ENCODE measurements at regions not wholly inside any gene's neighbourhood (a gene's known extent, or its start where the extent isn't known, plus 50 kb on each side); places are given as distances from the start of the nearest gene placed in this dataset.

DNA sequence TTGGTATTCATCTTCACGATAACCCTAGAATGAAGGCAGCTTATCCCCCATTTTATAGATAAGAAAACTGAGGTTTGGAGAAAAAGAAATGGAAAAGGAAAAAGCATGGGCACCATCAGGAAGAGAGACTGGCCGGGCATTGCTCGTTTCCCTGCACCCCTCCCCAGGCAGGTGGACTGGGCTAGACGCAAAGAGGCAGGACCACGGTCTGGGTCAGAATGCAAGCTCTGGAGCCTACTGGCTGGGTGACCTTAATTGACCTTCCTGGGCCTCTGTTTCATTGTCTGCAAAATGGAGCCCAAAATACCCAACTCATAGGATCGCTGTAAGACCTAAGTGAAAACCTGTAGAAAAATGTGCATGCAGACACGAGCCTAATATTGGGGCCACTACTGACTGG lies 135.3 kb upstream of the GLI2 start:
- Mint-ChIP-seq H3K9me3 (no peaks in the 10 kb centered on the region), H3K27me3 (peaks cover 1% of the 10 kb centered on the region), H3K4me1 (no peaks in the 10 kb centered on the region), H3K4me3 (no peak overlapping the region), H3K36me3 (ENCODE audit: low read depth) (no peaks in the 10 kb centered on the region), H3K27ac (no peak overlapping the region)
- intact Hi-C loops (cut with micrococcal nuclease), result no loop called here
- DNase-seq, result no peak

- Mint-ChIP-seq H3K27ac (no peak overlapping the region), H3K4me1 (no peaks in the 10 kb centered on the region), H3K36me3 (ENCODE audit: low read depth) (no peaks in the 10 kb centered on the region), H3K4me3 (no peak overlapping the region), H3K27me3 (peaks cover 6% of the 10 kb centered on the region), H3K9me3 (no peaks in the 10 kb centered on the region)
- intact Hi-C loops (cut with micrococcal nuclease), result no loop called here
- no peak for DNase-seq
These were observed 134.9 kb upstream of the GLI2 start for GRCh38 chr2:120600786-120601185.

DNA sequence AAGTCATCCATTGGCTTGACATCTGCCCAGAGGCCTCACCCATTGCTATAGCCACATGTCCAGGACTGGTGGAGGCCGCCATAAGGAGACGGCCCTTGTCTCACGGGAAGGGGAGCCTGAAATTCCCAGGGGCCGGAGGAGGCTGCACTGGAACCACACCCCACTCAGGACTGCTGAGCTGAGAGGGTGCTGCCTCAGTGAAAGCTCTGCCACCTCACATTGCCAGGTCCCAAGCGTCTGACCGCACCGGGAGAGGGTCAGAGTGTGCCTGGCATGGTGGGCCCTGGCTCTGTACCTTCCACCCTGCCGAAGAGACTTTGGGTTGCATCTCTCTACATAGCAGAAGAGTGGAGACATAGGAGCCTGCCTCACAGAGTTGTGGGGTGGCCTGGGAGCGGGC lies 134.1 kb upstream of the GLI2 start:
- DNase-seq, result no peak
- no peak overlapping the region for H3K4me3 Mint-ChIP-seq
- intact Hi-C loops (cut with micrococcal nuclease), result no loop called here
- no peaks in the 10 kb centered on the region for H3K9me3 Mint-ChIP-seq
- H3K27me3 Mint-ChIP-seq, result peaks cover 6% of the 10 kb centered on the region
- no peaks in the 10 kb centered on the region for H3K36me3 Mint-ChIP-seq (ENCODE audit: low read depth)
- no peak overlapping the region for H3K27ac Mint-ChIP-seq
- no peaks in the 10 kb centered on the region for H3K4me1 Mint-ChIP-seq

GRCh38 chr2:120602251-120602650 lies 133.4 kb upstream of the GLI2 start:
- no peaks in the 10 kb centered on the region for H3K36me3 Mint-ChIP-seq (ENCODE audit: low read depth)
- no peak overlapping the region for H3K4me3 Mint-ChIP-seq
- intact Hi-C loops (cut with micrococcal nuclease), result no loop called here
- H3K27me3 Mint-ChIP-seq, result peaks cover 6% of the 10 kb centered on the region
- no peak for DNase-seq
- no peaks in the 10 kb centered on the region for H3K4me1 Mint-ChIP-seq
- no peak overlapping the region for H3K27ac Mint-ChIP-seq
- no peaks in the 10 kb centered on the region for H3K9me3 Mint-ChIP-seq

GRCh38 chr2:120604767-120605166 lies 130.9 kb upstream of the GLI2 start:
- no peaks in the 10 kb centered on the region for H3K4me1 Mint-ChIP-seq
- DNase-seq, result no peak
- H3K9me3 Mint-ChIP-seq, result no peaks in the 10 kb centered on the region
- no peak overlapping the region for H3K4me3 Mint-ChIP-seq
- H3K27me3 Mint-ChIP-seq, result peaks cover 6% of the 10 kb centered on the region
- intact Hi-C loops (cut with micrococcal nuclease), result no loop called here
- H3K27ac Mint-ChIP-seq, result no peak overlapping the region
- H3K36me3 Mint-ChIP-seq (ENCODE audit: low read depth), result no peaks in the 10 kb centered on the region

- DNase-seq, result no peak
- intact Hi-C loops (cut with micrococcal nuclease), result no loop called here
- H3K4me1 Mint-ChIP-seq, result no peaks in the 10 kb centered on the region
- no peak overlapping the region for H3K27ac Mint-ChIP-seq
- peaks cover 6% of the 10 kb centered on the region for H3K27me3 Mint-ChIP-seq
- no peak overlapping the region for H3K4me3 Mint-ChIP-seq
- H3K36me3 Mint-ChIP-seq (ENCODE audit: low read depth), result no peaks in the 10 kb centered on the region
- no peaks in the 10 kb centered on the region for H3K9me3 Mint-ChIP-seq
These were observed 130.3 kb upstream of the GLI2 start for GRCh38 chr2:120605231-120605935.

DNA sequence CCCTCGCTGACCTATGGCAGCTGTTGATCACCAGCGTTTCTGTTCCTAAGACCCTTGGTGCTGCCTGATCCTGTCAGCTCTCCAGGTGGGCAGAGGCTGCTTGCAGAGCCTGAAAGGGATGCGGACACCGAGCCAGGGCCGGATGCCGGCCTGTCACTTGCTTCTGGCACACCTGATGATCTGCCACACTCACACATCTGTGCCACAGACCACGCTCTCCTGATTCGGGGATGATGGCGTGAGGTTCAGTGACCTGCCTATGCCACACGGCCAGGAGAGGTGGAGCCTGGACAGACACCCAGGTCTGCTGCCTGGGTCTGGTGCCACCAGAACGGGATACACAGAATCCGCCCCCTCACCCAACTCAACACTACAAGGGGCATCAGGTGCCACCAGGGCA lies 129.4 kb upstream of the GLI2 start:
- intact Hi-C loops (cut with micrococcal nuclease), result no loop called here
- Mint-ChIP-seq H3K27me3 (peaks cover 6% of the 10 kb centered on the region), H3K36me3 (ENCODE audit: low read depth) (no peaks in the 10 kb centered on the region), H3K4me3 (no peak overlapping the region), H3K9me3 (no peaks in the 10 kb centered on the region), H3K27ac (no peak overlapping the region), H3K4me1 (no peaks in the 10 kb centered on the region)
- no peak for DNase-seq

- H3K27ac Mint-ChIP-seq, result no peak overlapping the region
- peaks cover 6% of the 10 kb centered on the region for H3K27me3 Mint-ChIP-seq
- H3K36me3 Mint-ChIP-seq (ENCODE audit: low read depth), result no peaks in the 10 kb centered on the region
- H3K9me3 Mint-ChIP-seq, result no peaks in the 10 kb centered on the region
- no peaks in the 10 kb centered on the region for H3K4me1 Mint-ChIP-seq
- intact Hi-C loops (cut with micrococcal nuclease), result no loop called here
- no peak for DNase-seq
- no peak overlapping the region for H3K4me3 Mint-ChIP-seq
These were observed 128.7 kb upstream of the GLI2 start for GRCh38 chr2:120606931-120607330.

GRCh38 chr2:120607506-120607905 lies 128.2 kb upstream of the GLI2 start:
- Mint-ChIP-seq H3K27ac (no peak overlapping the region), H3K27me3 (peaks cover 6% of the 10 kb centered on the region), H3K4me1 (no peaks in the 10 kb centered on the region), H3K36me3 (ENCODE audit: low read depth) (no peaks in the 10 kb centered on the region), H3K4me3 (no peak overlapping the region), H3K9me3 (no peaks in the 10 kb centered on the region)
- no peak for DNase-seq
- intact Hi-C loops (cut with micrococcal nuclease), result no loop called here

DNA sequence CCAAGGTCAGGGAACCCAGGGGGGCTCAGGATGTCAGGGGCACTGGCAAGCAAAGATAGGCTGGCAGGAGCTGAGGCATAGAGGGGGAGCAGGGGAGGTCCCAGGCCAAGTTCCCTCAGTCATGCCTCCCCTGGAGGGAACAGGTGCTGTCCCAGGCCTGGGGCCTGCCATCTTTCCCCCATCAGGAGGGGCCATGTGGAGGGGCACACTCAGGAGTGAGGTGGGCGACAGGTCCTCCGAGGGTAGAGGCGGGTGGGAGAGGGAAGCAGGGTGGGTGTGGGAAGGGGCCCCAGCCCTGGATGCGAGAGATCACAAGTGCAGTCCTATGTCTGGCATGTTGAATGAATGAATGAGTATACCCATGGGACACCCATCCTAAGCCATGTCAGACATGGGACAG lies 127.7 kb upstream of the GLI2 start:
- Mint-ChIP-seq H3K4me1 (no peaks in the 10 kb centered on the region), H3K4me3 (no peak overlapping the region), H3K27me3 (peaks cover 6% of the 10 kb centered on the region), H3K36me3 (ENCODE audit: low read depth) (no peaks in the 10 kb centered on the region), H3K27ac (no peak overlapping the region), H3K9me3 (no peaks in the 10 kb centered on the region)
- DNase-seq, result no peak
- intact Hi-C loops (cut with micrococcal nuclease), result no loop called here

GRCh38 chr2:120609826-120610395 lies 125.8 kb upstream of the GLI2 start:
- intact Hi-C loops (cut with micrococcal nuclease), result no loop called here
- H3K4me1 Mint-ChIP-seq, result no peaks in the 10 kb centered on the region
- peaks cover 4% of the 10 kb centered on the region for H3K27me3 Mint-ChIP-seq
- no peak overlapping the region for H3K27ac Mint-ChIP-seq
- H3K4me3 Mint-ChIP-seq, result no peak overlapping the region
- no peak for DNase-seq
- no peaks in the 10 kb centered on the region for H3K9me3 Mint-ChIP-seq
- H3K36me3 Mint-ChIP-seq (ENCODE audit: low read depth), result no peaks in the 10 kb centered on the region

DNA sequence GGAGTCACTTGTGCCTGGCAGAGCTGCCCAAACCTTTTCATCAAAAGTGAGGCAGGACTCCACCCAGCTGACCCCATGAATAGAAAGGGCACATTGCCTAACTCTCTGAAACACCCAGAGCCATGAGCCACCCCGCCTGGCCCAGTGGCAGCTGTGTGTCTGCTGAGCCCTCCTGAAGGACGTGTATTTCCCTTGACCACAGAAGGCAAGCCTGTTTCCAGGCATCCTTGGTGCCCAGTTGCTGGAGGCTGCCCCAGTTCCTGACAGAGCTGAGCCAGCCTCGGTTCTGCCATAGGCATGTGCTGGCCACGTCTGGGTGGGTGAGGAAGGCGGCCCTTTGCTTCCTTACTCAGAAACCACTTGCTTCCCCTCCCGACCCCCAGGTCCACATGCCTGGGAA lies 124.7 kb upstream of the GLI2 start:
- Mint-ChIP-seq H3K27ac (no peak overlapping the region), H3K27me3 (no peaks in the 10 kb centered on the region), H3K36me3 (ENCODE audit: low read depth) (no peaks in the 10 kb centered on the region), H3K9me3 (no peaks in the 10 kb centered on the region), H3K4me1 (no peaks in the 10 kb centered on the region), H3K4me3 (no peak overlapping the region)
- intact Hi-C loops (cut with micrococcal nuclease), result no loop called here
- no peak for DNase-seq

DNA sequence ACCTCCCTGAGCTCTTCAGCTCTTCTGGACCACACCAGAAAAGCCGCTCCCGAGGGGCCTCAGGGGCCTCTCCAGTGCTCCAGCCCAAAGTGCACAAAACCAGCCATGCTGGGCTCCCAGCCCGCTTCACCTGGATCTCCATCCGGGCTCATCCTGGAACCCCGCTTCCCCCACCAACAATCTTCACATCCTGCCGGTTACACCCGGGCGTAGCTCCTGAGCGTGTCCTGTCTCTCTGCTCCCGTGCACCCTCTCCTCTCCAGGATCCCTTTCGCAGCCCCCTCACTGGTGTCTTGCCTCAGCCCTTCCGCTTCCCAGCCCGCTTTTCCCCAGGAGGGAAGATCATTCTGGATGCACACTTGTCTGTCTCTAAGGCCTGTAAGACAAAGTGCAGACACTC lies 123.7 kb upstream of the GLI2 start:
- no peak overlapping the region for H3K4me3 Mint-ChIP-seq
- DNase-seq, result no peak
- H3K4me1 Mint-ChIP-seq, result no peaks in the 10 kb centered on the region
- H3K9me3 Mint-ChIP-seq, result no peaks in the 10 kb centered on the region
- no peak overlapping the region for H3K27ac Mint-ChIP-seq
- no peaks in the 10 kb centered on the region for H3K27me3 Mint-ChIP-seq
- no peaks in the 10 kb centered on the region for H3K36me3 Mint-ChIP-seq (ENCODE audit: low read depth)
- intact Hi-C loops (cut with micrococcal nuclease), result no loop called here

DNA sequence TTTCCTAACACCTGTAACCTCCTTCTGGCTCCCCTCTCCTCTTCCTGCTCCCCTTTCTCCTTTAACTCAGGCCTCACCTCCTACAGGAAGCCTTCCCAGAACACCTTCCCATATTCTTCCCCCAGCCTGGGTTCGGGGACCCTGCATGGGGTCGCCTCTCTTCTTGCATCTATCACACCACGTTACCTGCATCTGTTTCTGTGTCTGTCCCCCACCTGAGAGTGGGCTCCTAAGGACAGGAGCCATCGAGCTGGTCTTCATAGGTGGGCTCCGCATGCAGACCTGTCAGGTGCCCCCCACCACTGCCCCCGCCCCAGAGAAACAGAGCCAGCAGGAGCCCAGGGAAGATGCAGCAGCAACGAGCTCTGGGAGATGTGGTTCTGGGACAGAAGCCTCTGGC lies 123.2 kb upstream of the GLI2 start:
- H3K27ac Mint-ChIP-seq, result no peak overlapping the region
- no peaks in the 10 kb centered on the region for H3K9me3 Mint-ChIP-seq
- intact Hi-C loops (cut with micrococcal nuclease), result no loop called here
- H3K36me3 Mint-ChIP-seq (ENCODE audit: low read depth), result no peaks in the 10 kb centered on the region
- H3K27me3 Mint-ChIP-seq, result no peaks in the 10 kb centered on the region
- H3K4me1 Mint-ChIP-seq, result no peaks in the 10 kb centered on the region
- no peak for DNase-seq
- no peak overlapping the region for H3K4me3 Mint-ChIP-seq

- Mint-ChIP-seq H3K27me3 (no peaks in the 10 kb centered on the region), H3K36me3 (ENCODE audit: low read depth) (no peaks in the 10 kb centered on the region), H3K9me3 (no peaks in the 10 kb centered on the region), H3K4me3 (no peak overlapping the region), H3K4me1 (no peaks in the 10 kb centered on the region), H3K27ac (no peak overlapping the region)
- intact Hi-C loops (cut with micrococcal nuclease), result no loop called here
- DNase-seq, result no peak
These were observed 122.7 kb upstream of the GLI2 start for GRCh38 chr2:120612931-120613330.

Measured in activated CD4-positive, alpha-beta T cell treated with anti-CD3 and anti-CD28 coated beads, Interleukin-2, amount 10 ng/mL, durations not matched to agents 24 days and 14 days (primary cell).